ENCODE measurements at regions not wholly inside any gene's neighbourhood (a gene's known extent, or its start where the extent isn't known, plus 50 kb on each side); places are given as distances from the start of the nearest gene placed in this dataset.

GRCh38 chr2:2590841-2591541, 259.9 kb upstream of the MYT1L start:
- TF ChIP-seq CTCF (IDR thresholded peaks at IDR 0.05) (no peak), POLR2A (IDR thresholded peaks at IDR 0.05) (no peak)

All from thyroid gland (tissue), 4 donors.